ENCODE measurements at regions not wholly inside any gene's neighbourhood (a gene's known extent, or its start where the extent isn't known, plus 50 kb on each side); places are given as distances from the start of the nearest gene placed in this dataset.
"Not testable (repeated sequence)": the region's sequence is repeated elsewhere in the genome, so short reads cannot be mapped to it uniquely, and the experiment has no call there.

DNA sequence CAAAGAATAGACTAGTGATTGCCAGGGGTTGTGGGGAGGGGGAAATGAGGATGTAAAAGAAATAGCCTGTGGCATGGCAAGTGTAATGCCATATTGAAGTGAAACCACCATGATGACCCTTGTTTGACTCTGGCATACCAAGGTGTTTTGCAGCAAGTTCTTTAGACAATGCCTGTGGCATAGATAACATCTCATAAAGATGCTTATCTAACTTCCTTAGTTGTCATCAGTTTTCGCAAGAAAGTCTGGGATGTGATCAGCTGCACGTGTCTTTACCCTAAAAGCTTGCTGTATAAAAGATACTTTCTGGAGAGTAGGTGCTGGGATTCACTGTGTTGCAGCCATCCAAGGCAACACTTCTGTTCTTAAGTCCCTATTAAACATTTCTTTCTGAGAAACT is 176.1 kb upstream of the MAGEB16 start:
- no peak for DNase-seq

DNA sequence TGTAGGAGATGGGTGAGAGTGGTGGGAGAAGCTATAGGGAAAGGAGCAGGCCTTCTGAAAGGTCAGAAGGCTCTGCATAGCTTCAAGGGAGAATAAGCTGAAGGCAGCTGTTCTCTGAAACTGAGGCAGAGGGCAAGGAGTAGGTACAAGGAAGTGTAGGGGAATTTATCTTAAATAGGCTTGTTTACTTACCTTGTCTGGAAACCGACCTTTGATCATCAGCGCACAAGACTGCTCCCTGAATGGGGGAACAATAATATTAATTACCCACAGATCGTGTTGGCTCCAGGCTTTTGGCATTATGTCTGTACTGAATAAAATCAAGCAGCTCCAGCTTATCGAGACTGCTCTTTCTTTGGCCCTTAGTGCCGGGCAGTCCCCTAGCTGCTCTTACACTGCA is 175.5 kb upstream of the MAGEB16 start:
- DNase-seq: no peak

DNA sequence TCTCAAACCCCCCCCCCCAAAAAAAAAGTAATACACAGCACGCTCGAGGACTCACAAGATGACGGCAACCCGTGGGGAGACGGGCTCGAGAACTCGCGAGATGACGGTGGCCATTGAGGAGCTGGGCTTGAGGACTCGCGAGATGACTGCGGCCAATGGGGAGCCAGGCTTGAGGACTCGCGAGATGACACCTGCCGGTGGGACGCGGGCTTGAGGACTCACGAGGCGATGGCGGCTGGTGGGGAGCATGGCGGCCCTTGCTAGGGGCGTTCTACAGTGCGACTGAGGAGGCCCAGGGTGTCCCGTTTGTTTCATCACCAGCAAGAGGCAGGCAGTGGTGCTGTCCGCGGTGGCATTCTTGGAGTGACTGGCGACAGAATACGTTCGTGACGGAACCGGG is 172.4 kb upstream of the MAGEB16 start:
- DNase-seq: no peak

DNA sequence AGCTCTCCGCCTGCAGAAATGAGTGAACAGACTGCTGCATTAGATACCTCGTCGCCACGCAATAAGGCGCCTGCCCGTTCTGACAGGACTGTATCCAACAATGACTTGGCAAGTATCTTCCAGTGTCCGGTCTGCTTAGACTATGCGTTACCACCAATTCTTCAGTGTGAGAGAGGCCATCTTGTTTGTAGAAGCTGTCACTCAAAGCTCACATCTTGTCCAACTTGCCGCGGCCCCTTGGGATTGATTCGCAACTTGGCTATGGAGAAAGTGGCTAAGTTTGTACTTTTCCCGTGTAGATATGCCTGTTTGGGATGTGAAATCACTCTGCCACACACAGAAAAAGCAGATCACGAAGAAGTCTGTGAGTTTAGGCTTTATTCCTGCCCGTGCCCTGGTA is 172.0 kb upstream of the MAGEB16 start:
- DNase-seq: no peak

DNA sequence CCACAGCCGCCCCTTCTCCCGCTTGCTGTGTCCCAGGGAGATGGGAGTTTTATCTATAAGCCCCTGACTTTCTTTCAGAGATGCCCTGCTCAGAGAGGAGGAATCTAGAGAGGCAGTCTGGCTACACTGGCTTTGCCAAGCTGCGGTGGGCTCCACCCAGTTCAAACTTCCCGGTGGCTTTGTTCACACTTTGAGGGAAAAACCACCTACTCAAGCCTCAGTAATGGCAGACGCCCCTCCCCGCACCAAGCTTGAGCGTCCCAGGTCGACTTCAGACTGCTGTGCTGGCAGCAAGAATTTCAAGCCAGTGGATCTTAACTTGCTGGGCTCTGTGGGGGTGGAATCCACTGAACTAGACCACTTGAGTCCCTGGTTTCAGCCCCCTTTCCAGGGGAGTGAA is 162.2 kb upstream of the MAGEB16 start:
- DNase-seq: not testable (repeated sequence)

DNA sequence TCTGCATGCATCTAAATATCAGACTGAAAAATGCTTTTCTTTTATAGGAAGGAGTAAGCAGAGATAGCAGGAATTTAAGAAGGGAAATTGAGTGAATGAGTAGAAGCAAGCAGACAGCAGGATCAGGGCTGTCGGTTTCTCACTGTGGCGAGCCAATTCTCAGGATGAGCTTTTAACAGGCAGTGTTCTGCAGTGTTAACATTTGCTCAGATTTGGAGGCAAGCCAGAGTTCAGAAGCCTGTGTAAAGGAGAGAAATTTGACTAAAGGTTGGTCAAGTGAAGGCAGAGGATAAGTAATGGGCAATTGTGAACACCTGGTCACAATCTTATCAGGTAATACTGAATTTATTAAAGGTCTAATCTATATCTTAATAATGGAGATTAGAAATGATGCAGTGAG is 133.3 kb upstream of the MAGEB16 start:
- no peak for DNase-seq

DNA sequence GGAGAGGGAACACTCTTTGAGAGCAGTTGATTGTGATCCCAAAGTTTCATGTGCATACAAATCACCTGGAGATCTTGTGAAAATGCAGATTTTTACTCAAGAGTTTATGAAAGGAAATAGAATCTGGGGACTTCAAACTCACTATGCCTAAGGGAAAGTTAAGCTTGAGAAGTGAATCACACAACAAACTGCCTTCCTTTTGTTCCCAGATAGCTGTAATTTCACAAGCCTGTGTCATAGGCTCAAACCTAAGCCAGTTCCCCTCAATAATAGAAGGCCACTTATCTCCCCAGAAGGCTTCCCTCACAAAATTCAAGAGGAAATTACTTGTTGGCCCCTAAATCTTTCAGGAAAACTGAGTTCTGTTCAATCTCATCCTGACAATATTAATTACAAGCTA is 132.8 kb upstream of the MAGEB16 start:
- no peak for DNase-seq

DNA sequence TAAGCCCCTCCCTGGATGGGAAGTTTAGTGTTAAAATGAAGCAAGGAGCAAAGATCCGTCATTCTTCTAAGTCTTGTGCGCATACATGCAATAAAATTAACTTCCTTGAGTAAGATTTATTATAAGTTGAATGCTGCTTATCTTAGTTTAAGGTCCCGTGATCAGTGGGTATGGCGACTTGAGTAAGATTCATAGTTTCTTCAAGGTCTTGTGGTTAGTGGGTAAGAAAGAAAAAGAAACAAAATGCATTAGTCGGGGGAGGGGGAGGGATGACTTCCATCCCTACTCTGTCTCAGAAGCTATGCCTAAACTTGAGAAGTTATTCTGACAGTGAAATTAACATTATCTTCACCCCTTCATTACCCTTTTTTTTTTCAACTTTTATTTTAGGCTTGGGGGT is 127.3 kb upstream of the MAGEB16 start:
- DNase-seq: no peak

DNA sequence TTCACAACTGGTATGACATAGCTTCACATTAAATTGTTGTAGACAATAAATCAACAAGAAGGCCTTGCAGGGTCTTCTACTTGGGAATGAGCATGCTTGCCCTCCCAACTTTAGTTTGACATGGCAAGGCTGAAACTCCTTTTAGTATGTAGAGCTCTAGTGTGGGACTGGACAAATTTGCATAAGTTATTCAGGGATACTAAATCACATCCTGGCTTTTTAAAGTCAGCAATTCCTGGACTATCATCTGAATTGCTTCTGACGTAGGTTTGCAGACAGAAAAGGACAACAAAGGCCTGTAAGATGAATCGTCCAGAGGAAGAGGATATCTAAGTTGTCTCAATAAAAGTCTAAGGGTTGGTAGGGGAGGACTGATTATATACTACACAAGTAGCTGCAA is 123.0 kb upstream of the MAGEB16 start:
- DNase-seq: no peak

DNA sequence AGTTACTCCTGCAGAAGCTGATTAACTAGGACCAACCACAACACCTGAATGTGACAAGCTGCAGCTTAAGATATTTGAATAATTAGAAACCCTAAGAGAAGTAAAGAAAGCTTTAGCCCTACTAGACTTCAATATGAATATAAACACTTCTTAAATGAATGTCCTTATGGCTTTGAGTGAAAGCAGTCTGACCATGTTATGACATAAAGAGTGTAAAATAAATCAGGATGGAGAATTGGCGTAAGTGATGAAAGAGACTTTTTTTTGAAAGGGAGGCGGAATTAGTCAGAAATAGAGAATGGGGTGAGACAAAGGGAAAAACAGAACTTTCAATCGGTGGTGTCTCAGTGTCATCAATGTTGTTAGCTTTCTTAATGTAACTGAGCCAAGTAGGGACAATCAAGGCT is 117.2 kb upstream of the MAGEB16 start:
- DNase-seq: no peak

DNA sequence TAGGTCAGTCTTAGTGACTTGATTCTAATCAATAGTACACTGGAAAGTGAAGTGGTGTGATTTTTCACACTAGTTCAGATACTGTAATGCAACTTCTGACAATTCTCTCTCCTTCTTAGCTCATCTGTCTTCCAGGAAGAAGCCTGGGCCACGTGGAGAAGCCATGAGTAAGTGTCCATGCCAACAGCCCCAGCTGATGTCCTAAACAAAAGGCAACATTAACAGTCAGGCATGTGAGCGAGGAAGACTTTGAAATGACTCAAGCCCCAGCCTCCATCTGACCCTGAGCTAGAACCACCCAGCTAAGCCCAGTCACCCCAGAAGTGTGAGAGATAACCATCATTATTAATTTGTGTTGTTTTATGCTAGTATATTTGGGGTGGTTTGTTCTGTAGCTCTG is 115.7 kb upstream of the MAGEB16 start:
- no peak for DNase-seq

DNA sequence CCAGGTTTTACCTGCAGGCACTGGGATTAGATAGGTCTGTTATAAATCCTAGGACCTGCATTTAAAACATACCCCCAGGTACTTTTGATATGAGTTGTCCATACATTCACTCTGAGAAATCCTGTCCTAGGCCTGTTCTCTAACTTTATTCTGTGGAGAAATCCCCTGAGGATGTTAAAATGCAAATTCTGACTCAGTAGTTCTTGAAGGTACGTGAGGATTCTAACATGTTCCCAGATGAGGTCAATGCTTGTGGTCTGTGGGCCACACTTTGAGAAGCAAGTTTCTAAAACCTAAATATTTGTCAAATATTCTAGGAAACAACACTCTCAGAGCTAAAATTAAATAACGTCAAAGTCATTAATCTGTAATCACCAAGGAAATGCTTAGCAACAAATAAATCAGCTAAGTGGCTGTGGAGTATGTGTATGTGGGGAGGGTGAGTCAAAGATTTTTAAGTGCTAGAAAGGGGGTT is 101.3 kb upstream of the MAGEB16 start:
- DNase-seq: no peak

DNA sequence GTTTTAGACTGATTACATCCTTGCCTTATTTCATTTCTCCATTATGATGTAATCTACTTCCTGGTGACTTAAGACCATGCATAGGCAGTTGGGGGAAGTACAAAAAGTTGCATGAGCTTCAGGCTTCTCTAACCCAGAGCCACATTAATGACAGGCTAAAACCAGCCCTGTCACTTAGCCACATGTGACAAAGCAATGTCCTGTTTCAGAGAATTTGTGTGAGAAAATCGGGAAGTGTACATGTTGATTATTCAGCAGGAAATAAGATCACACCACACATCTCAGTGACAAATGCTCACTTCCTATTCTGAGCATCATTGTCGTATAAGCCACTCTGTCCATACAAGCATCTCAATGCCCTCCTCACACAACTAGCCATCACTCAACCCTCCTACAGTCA is 98.5 kb upstream of the MAGEB16 start:
- no peak for DNase-seq

DNA sequence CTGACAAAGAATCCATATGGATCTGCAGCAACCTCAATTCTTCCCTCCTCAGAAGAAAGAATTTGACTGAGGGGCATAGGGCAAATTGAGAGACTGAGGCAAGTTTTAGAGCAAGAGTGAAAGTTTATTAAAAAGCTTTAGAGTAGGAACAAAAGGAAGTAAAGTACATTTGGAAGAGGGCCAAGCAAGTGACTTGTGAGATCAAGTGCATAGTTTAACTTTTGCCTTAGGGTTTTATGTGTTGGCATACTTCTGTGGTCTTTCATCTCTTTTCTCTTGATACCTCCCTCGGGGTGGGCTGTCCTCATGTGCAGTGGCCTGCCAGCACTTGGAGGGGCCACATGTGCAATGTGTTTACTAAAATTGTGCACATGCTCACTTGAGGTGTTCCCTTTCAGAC is 98.0 kb upstream of the MAGEB16 start:
- no peak for DNase-seq

DNA sequence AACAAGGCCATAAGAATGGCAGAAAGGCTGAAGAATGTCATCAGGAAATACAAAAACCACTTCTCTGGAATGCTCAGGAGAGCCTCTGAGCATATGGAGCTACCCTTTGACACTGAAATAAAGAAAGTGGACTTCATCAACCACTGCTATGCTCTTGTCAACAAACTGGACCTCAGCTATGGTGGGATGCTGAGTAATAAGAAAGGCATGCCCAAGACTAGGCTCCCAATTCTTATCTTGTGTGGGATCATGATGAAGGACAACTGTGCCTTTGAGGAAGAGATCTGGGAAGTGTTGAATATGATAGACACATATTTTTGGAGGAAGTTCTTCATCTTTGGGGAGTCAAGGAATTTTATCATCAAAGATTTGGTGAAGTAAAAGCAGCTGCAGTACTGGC is 86.9 kb upstream of the MAGEB16 start:
- no peak for DNase-seq

DNA sequence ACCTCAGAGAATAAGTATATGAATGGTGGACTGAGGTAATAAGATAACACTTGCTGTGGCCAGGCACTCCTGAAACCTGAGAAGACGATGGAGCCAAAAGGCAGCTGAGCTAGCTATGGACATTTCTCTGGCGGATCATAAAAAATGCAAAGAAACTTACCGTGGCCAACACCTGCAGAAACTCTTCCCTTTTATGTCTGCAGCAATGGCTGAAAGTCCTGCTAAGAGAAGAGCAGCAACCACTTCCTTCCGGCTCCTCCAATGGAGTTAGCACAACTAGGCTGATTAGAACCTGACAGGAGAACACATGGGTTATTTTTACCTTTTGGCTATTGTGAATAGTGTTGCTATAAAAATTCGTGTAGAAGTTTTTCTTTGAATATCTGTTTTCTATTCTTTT is 76.0 kb upstream of the MAGEB16 start:
- DNase-seq: no peak

DNA sequence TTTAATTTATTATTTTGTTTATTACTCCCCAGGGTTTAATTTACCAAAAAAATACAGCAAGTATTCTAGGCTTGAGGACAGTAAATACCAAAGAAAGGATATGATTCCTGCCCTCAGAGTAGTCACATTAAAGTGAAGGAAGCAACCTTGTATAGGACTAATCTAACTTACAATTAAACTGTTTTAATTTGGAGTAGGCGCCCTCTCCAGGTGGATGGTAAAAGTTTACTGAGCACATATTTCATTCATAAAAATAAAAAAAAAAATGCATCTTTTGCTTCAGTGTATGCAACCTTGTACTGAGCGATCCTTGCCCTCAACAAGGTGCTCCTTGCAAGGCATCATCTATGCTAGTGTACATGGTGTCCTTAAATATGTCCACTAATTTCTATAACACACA is 72.0 kb upstream of the MAGEB16 start:
- DNase-seq: no peak

DNA sequence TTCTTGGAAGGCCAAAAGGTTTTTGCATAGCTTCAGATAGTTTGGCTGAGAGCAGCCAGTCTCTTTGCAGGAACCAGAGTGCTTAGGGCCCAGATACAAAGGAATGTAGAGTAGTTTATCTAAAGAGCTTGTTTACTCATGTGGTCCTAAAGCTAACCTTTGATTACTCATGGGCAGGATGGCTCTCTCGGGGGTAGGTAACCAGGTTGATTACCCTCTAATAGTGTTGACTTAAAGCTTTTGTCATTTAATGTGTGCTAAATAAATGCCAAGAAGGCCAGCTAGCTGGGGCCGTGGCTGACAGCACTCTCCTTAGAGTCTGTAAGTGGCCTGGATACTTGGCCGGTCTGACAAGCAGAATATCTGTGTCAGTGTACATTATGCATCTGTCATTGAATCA is 69.7 kb upstream of the MAGEB16 start:
- DNase-seq: no peak

DNA sequence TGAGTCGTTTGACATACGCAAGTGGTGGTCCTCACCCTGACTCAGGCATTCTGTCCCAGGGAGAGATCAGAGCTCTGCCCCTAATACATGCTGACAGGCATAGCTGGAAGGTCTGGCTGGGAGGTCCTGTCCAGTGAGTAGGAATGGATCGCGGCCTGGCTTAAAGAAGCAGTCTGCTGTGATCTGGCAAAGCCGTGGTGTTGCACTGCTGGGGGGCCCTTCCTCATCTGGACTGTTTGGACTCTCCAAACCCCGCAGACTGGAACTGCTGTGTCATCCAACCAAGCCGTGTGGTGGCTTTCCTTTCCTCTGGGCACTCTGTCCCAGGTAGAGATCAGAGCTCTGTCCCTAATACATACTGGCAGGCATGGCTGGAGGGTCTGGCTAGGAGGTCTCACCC is 64.3 kb upstream of the MAGEB16 start:
- DNase-seq: no peak

DNA sequence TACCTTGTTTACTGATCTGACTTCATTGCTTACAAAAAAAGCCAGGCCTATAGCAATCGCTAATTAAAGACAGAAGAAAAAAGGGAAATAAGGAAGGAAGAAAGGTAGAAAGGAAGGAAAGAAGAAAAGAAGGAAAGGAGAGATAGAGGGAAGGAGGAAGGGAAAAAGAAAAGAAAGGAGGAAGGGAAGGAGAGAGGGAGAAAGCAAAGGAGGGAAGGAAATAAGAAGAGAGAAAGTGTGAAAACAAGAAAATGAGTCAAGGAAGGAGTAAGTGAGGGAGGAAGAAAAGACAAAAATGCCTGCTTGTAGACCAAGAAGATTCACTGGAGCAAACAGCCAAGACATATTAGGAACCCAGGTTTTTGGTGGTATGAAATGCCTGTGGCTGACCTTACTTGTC is 57.0 kb upstream of the MAGEB16 start:
- DNase-seq: no peak

DNA sequence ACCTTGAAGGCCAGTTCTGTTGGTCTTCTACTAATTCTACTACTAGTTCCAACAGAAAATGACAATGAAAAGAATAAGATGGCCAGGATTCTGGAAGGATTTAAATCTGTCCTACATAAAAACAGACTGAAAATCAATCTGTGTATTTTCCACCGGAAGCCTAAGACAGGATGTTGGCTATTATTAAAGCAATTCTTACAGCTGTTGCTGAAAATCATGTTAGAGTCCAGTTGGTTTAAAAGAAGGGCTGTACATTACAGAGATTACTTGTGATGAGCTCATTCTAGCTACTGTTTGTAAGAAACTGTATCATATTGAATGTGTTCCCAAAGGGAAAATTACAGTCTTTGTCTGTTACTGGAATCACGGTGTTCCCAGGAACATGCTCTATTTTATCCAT is 54.8 kb upstream of the MAGEB16 start:
- DNase-seq: peak; percentile 1
